Endothelial cell of umbilical vein (primary cell): ENCODE measurements at regions not wholly inside any gene's neighbourhood (a gene's known extent, or its start where the extent isn't known, plus 50 kb on each side); places are given as distances from the start of the nearest gene placed in this dataset.

Experiments
- CTCF ChIP-seq, 2 donors: IDR thresholded peaks; 1 replicate in 1 of 2; 2 replicates in 1 of 2; pipeline ENCODE4 v1.5.1; 2011; ENCODE audit warnings: low read length in 2 of 2, mild to moderate bottlenecking in 2 of 2, moderate library complexity in 2 of 2, control low read depth in 1 of 2, inconsistent platforms in 1 of 2, low read depth in 1 of 2; ENCODE audit not compliant: insufficient read depth in 1 of 2; ENCODE audit errors: extremely low read depth in 1 of 2
- EZH2 ChIP-seq: IDR thresholded peaks from 2 replicates; pipeline ENCODE4 v1.6.1; 2012; ENCODE audit warnings: borderline replicate concordance, low read depth, mild to moderate bottlenecking, moderate library complexity, low read length, inconsistent platforms; ENCODE audit not compliant: severe bottlenecking
- GATA2 ChIP-seq: IDR thresholded peaks from 2 replicates; pipeline ENCODE4 v1.7.0; 2011; ENCODE audit warnings: low read depth, mild to moderate bottlenecking, moderate library complexity, mixed read lengths, low read length; ENCODE audit not compliant: insufficient read length, insufficient read depth
- MYC ChIP-seq: IDR thresholded peaks from one replicate; pipeline ENCODE4 v1.6.1; 2011; ENCODE audit warnings: mild to moderate bottlenecking, low read depth, low read length
- POLR2A ChIP-seq: IDR thresholded peaks from 2 replicates; pipeline ENCODE4 v1.6.1; 2012; ENCODE audit warnings: low read depth, mild to moderate bottlenecking, control low read depth, low read length
- POLR2AphosphoS5 ChIP-seq: IDR thresholded peaks from 2 replicates; pipeline ENCODE4 v1.6.1; 2012; ENCODE audit warnings: low read depth, mild to moderate bottlenecking, control low read depth, low read length, moderate library complexity; ENCODE audit not compliant: insufficient read depth

GRCh38 chr3:154684440-154684839 lies 254.4 kb upstream of the GPR149 start:
- TF ChIP-seq CTCF (IDR thresholded peaks at IDR 0.05; ENCODE audit: extremely low read depth in 1 of 2, insufficient read depth in 1 of 2, low read depth in 1 of 2, low read length in 2 of 2) (no peak), MYC (no peak), POLR2A (no peak), EZH2 (no peak), POLR2AphosphoS5 (no peak), GATA2 (no peak)
